HTR-8/SVneo (cell line): ENCODE measurements at regions not wholly inside any gene's neighbourhood (a gene's known extent, or its start where the extent isn't known, plus 50 kb on each side); places are given as distances from the start of the nearest gene placed in this dataset.

Experiments
- DNase-seq: peaks from one replicate; pipeline ENCODE4 v3.0.0; 2011; ENCODE audit warnings: low spot score, mixed read lengths; ENCODE audit not compliant: insufficient read length
- FAIRE-seq: peaks from 2 replicates; lab custom pipeline; 2011; peaks lifted over from hg19 to GRCh38; lab: Jason Lieb, UNC

GRCh38 chr20:43320536-43320935 lies 130.8 kb upstream of the PTPRT start:
- no peak for DNase-seq

GRCh38 chr20:43318755-43319297 lies 129.1 kb upstream of the PTPRT start:
- DNase-seq (no peak), FAIRE-seq (peak; percentile 49)

More at GRCh38 chr20:43320536-43320935, 130.8 kb upstream of the PTPRT start:
- FAIRE-seq: peak; percentile 57

GRCh38 chr20:43316271-43316670 lies 126.6 kb upstream of the PTPRT start:
- FAIRE-seq: peak; percentile 4
- DNase-seq: no peak

DNA sequence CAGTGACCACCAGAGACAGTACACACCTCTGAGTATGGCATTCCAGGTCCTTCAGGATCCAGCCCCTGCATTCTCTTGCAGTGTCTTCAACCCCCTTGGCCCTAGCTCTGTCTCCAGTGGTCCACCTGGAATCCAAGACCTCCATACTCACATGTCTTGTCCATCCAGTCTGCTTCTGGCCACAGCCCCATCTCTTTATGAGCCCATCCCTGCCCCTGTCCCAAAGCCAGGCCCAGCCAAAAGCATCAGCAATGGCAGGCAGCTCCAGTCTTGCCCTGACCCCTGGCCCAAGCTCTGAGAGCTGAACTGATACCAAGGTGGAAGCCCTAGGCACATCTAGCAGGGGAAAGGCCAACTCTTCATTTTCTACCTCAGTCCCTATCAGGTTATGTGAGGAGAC lies 119.6 kb upstream of the PTPRT start:
- DNase-seq (no peak), FAIRE-seq (no peak)

DNA sequence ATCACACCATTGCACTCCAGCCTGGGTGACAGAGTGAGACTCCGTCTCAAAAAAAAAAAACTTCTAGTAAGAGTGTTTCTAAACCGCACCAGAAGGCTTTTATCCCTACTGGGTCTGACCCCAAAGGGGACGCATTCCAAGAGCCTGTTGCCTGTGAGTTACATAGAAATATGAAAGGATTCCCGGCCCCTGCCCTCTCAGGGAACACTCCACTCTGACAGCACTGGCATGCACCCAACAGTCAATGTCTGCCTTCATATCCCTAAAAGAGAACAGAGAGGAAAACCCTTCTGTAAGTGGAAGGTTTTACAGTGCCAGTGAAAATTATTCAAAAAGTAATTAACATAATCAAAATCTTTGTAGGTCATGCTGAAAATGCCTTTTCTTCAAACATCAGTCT lies 117.1 kb upstream of the PTPRT start:
- DNase-seq (no peak), FAIRE-seq (peak; percentile 23)

- FAIRE-seq (no peak), DNase-seq (no peak)
Measured at GRCh38 chr20:43305749-43306148, 116.0 kb upstream of the PTPRT start.

DNA sequence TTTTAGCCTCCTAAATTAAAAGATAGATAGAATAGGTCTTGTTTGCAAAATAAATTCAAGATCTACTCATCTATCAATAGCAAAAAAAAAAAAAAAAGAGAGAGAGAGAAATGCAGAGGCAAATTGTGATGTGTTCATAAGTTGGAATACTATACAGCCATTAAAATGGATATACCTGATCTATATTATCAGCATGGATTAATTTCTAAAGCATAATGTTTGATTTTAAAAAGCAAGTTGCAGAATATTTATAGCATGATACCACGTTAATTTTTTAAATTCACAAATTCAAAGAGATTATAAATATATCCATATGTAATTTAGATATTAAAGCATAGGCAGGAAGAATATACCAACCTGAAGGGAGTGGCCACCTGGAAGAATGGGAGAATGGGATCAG lies 114.9 kb upstream of the PTPRT start:
- no peak for DNase-seq
- no peak for FAIRE-seq

DNA sequence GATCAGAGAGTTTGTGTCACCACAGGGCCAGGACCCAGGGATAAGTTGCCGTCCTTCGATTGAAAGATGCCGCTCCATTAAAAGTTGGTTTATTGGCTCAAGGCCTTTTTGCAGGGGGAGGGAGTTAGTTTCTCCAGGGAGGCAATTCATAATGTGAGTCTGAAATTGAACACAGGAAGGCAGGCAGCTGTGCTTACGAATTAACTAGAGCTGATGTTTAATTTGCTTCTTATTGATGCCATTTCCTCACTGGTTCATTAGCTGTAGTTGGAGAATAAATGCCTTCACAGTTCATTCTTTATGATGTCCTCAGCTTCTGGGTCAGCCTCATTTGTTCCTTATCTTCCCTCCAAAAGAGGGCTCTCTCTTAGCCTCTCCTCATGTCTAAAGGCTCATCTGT lies 113.2 kb upstream of the PTPRT start:
- FAIRE-seq: no peak
- DNase-seq: no peak

DNA sequence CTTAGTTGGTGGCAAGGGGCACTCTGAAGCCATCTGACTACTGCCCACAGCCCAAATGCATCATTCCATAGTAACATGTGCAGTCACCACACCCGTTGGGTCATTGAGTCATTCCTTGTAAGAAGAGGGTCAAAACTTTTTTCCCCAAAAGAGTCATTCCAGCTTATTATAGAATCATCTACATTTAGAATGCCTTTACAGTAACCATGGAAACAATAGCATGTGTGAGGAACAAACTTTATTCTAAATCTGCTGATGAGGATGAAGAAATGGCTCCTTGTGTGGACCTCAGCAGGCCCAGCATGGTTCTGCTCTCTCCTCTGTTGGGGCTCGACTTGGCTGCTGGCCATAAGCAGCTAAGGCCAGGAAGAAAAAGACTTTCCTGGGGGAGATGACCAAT lies 111.2 kb upstream of the PTPRT start:
- peak; percentile 57 for FAIRE-seq
- no peak for DNase-seq

DNA sequence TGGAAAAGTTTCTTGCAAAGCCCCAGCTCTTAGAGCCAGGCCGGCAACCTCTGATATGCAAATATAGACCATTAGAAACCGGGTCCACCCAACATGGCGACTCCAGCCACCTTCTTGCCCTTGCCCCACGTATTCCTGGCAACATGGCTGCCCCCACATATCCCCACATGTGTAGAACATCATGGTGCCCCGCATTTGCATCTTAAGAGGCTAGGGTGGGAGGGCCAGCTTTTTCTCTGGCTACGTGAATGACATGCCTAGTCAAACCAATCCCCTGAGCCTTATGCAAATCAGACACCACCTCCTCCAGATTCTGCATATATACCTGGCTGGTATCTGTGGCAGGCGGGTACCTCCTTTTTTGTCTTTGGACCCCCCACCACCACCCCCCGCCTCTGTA lies 106.1 kb upstream of the PTPRT start:
- DNase-seq (no peak), FAIRE-seq (peak; percentile 4)

GRCh38 chr20:43295263-43295662 lies 105.6 kb upstream of the PTPRT start:
- DNase-seq (no peak), FAIRE-seq (peak; percentile 89)

DNA sequence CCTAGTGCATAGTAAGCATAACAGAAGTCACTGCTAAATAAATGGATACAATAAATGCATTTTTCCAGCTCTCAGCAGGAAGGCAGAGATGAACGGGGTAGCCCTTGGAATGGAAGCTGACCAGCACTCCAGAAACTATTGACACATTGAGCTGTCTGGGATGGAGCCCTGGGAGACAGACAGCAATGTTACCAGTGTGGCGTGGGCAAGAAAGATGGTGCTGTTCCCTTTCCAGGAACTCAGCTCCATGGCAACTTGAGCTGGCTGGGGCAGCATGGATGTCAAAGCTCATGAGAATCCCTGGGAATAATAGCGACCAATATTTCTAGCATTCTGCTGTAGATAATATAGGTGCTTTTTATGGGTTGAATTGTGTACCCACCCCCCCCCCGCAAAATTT lies 104.3 kb upstream of the PTPRT start:
- peak; percentile 72 for FAIRE-seq

DNA sequence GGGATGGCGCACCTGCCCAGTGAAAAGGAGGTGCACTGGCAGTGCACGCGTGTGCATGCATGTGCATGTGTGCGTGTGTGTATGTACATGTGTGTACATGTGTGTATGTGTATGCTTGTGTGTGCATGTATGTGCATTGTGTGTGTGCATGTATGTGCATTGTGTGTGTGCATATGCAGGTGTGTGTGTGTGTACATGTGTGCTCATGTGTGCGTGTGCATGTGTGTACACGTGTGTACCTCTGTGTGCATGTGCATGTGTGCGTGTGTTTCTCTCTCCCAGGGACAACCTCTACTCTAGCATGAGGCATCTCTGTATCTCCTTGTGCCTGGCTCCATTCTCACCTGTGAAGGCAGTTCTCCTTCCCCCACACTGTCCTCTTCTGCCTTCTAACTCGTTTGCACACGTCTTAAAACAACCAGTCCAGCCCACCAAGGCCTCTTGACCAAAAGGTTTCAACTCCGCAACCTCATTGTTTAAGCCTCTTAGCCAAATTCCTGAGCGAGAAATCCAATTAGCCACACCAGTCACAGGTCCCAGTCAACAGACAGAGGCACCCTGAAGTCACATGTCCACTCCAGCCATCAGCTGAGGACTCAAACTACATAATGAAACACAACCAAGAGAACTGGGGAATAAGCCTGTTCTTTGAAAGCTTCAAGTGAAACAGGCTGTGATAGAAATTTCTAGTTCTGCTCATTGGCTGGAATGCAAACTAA lies 103.5 kb upstream of the PTPRT start:
- DNase-seq (no peak), FAIRE-seq (peak; percentile 99)

More for the DNA sequence above, 104.3 kb upstream of the PTPRT start:
- no peak for DNase-seq

DNA sequence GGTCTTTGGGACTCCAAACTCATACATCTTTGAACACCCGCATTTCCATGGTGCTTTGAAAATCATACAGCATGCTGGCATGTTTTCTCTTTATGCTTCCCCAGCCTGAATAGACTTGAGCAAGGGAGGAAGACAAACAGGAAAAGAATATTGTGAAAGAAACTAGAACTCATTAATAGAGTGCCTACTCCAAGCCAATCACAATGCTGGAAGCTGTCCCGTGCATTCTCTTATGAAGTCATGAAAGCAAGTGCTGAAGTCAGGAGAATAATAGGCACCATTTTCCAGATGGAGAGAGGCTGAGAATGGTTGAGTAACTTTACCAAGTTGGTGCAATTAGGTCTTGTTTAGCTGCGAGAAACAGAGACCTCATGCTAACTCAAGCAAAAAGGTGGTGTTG lies 102.5 kb upstream of the PTPRT start:
- FAIRE-seq: peak; percentile 23
- no peak for DNase-seq

DNA sequence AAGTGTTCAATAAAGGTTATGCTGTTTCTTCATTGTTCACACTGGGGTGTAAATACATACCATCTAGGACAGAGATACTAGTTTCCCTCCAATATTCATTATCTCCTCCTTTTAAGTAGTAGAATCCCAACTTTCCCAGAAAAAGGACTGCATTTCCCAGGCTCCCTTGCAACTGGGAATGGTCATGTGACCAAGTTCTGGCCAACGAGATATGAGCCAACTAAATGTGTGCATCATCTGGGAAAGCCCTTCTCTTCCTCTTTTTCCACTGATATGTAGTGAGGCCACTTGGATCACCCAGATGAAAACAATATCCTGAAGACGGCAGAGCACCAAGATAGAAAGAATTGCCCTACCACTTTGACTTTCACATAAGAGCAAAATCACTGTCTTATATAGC lies 97.9 kb upstream of the PTPRT start:
- peak; percentile 46 for FAIRE-seq
- DNase-seq: no peak

DNA sequence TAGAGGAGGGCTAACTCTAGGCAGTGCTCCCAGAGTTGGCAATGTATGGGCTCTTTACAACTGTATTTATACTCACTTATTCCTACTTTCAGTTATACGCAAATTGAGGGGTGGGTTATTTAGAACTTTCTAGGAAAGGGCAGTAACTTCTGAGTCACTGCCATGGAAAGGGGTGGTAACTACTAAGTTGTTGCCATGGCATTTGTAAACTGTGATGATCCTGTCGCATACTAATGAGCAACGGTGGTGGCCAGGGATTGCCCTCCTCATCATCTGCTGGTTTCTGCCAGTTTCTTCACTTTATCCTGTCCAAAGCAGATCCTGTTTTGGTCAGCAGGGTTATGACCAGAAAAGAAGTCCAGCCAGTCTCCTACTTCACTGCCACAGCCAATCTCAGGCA lies 95.5 kb upstream of the PTPRT start:
- FAIRE-seq: peak; percentile 23

DNA sequence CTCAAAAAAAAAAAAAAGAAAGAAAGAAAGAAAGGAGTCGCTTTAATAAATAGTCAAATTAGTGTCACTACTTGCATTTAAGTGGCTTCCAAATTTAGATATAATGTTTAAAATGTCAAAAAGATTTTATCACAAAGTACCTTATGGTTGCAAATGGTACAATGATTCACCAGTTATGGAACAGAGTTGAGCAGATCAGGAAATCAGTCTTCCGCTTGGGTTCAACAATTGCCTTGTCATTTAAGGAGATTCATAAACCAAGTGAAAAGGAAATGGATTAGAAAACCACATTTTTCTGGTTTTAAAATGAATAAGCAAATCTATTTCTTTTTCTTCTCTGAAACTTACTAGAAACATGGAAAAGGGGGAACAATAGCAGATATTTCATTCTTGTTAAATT lies 94.8 kb upstream of the PTPRT start:
- FAIRE-seq: no peak

More for the DNA sequence above, 95.5 kb upstream of the PTPRT start:
- DNase-seq: no peak

DNA sequence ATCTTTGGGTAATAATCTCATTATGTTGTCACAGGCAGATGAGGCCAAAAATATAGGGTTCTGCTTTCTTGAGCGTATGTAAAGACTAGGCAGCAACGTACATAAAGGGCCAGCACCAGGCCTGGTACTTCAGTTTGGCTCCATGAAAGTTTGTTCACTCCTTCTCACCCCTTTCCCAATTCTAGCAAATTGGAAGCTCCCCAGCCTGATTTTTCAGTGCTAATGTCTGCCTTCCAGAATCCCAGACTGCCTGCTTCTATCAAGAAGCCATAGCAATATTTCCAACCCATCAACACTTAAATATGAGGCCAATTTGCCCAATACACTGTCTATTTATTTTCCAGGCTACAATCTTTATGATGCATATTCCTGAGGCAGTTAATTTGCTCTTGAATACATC lies 93.4 kb upstream of the PTPRT start:
- FAIRE-seq (peak; percentile 4), DNase-seq (no peak)

More for the DNA sequence above, 94.8 kb upstream of the PTPRT start:
- DNase-seq: no peak

DNA sequence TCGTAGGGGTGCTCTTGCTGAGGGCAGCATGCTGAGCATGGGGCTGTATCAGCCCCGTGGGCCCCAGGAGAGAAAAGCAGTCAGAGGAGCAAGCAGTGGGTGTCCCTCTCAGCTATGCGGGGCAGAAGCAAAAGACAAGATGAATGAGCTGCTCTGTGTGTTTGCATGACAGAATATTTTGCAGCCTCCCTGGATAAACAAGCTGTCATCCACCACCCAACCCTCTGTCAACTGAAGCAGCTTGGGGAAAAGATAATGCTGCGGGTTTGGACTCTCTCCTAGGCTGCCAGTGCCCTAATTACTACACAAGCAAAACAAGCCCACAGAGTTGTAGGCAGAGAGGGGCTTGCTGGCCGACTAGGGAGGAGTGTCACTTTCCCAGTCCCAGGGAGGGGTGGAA lies 82.3 kb upstream of the PTPRT start:
- FAIRE-seq: no peak
- no peak for DNase-seq

DNA sequence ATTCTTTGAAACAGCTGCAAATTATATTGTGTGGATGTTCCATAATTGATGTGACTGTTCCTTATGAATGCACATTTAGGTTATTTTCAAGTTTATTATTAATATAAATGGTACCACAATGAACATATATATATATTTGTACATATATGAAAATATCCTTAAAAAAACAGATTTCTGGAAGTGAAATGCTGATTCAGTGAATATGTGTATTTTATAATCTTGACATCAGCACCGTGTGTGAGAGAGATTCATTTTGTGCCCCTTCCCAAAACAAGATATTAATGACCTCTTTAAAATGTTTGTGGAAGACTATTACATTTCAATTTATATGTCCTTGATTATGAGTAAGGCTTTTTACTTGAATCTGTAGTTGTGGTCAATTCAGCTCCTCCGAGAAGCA lies 75.7 kb upstream of the PTPRT start:
- FAIRE-seq (no peak), DNase-seq (no peak)

GRCh38 chr20:43263226-43263625 lies 73.5 kb upstream of the PTPRT start:
- DNase-seq (no peak), FAIRE-seq (no peak)

GRCh38 chr20:43262341-43262740 lies 72.6 kb upstream of the PTPRT start:
- DNase-seq (no peak), FAIRE-seq (peak; percentile 76)
